Astrocyte (in vitro differentiated cells and primary cell): ENCODE measurements at regions not wholly inside any gene's neighbourhood (a gene's known extent, or its start where the extent isn't known, plus 50 kb on each side); places are given as distances from the start of the nearest gene placed in this dataset.
"Not testable (repeated sequence)": the region's sequence is repeated elsewhere in the genome, so short reads cannot be mapped to it uniquely, and the experiment has no call there.

ENCODE experiments used
- CTCF ChIP-seq: IDR thresholded peaks from 2 replicates; pipeline ENCODE4 v1.5.1; 2011; ENCODE audit warnings: low read depth, mild to moderate bottlenecking, inconsistent platforms, low read length, moderate library complexity; ENCODE audit not compliant: insufficient read depth
- EZH2 ChIP-seq: IDR thresholded peaks from 2 replicates; pipeline ENCODE4 v1.6.1; 2012; ENCODE audit warnings: mild to moderate bottlenecking, low read length, inconsistent platforms; ENCODE audit not compliant: insufficient read depth

GRCh38 chr6:49274809-49275769, 188.0 kb downstream of the MMUT start:
- not testable (repeated sequence) for TF ChIP-seq CTCF, EZH2
